Mammary epithelial cell (primary cell): ENCODE measurements at regions not wholly inside any gene's neighbourhood (a gene's known extent, or its start where the extent isn't known, plus 50 kb on each side); places are given as distances from the start of the nearest gene placed in this dataset.
"Not testable (repeated sequence)": the region's sequence is repeated elsewhere in the genome, so short reads cannot be mapped to it uniquely, and the experiment has no call there.

Source experiments
- EZH2 ChIP-seq: IDR thresholded peaks from 2 replicates; pipeline ENCODE4 v1.6.1; 2012; ENCODE audit warnings: low read length, inconsistent platforms, borderline replicate concordance
- TF ChIP-seq, protein P1 (sequence below), 2 donors: IDR thresholded peaks in 1 of 2; conservative IDR thresholded peaks in 1 of 2; 2 replicates each; pipeline ENCODE4 v1.5.1; 2011 to 2012; ENCODE audit warnings: inconsistent platforms in 2 of 2, low read length in 2 of 2, mild to moderate bottlenecking in 2 of 2, control low read depth in 1 of 2, low read depth in 1 of 2; ENCODE audit not compliant: insufficient read depth in 1 of 2; ENCODE audit errors: extremely low read depth in 1 of 2

DNA sequence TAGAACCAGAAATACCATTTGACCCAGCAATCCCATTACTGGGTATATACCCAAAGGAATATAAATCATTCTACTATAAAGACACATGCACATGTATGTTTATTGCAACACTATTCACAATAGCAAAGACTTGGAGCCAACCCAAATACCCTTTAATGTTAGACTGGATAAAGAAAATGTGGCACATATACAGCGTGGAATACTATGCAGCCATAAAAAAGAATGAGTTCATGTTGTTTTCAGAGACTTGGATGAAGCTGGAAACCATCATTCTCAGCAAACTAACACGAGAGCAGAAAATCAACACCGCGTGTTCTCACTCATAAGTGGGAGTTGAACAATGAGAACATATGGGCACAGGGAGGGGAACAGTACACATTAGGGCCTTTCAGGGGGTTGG, 79.9 kb downstream of the RFPL4B start:
- TF ChIP-seq EZH2, result not testable (repeated sequence)
- TF ChIP-seq, protein P1, sequence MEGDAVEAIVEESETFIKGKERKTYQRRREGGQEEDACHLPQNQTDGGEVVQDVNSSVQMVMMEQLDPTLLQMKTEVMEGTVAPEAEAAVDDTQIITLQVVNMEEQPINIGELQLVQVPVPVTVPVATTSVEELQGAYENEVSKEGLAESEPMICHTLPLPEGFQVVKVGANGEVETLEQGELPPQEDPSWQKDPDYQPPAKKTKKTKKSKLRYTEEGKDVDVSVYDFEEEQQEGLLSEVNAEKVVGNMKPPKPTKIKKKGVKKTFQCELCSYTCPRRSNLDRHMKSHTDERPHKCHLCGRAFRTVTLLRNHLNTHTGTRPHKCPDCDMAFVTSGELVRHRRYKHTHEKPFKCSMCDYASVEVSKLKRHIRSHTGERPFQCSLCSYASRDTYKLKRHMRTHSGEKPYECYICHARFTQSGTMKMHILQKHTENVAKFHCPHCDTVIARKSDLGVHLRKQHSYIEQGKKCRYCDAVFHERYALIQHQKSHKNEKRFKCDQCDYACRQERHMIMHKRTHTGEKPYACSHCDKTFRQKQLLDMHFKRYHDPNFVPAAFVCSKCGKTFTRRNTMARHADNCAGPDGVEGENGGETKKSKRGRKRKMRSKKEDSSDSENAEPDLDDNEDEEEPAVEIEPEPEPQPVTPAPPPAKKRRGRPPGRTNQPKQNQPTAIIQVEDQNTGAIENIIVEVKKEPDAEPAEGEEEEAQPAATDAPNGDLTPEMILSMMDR (conservative IDR thresholded peaks at IDR 0.05 in 1 of 2, IDR thresholded peaks at IDR 0.05 in 1 of 2; ENCODE audit: extremely low read depth in 1 of 2, insufficient read depth in 1 of 2, low read depth in 1 of 2, low read length in 2 of 2), result not testable (repeated sequence)
